ENCODE measurements at regions not wholly inside any gene's neighbourhood (a gene's known extent, or its start where the extent isn't known, plus 50 kb on each side); places are given as distances from the start of the nearest gene placed in this dataset.
A peak's percentile ranks its signal among the peaks of the same experiment; 100 is the strongest.

DNA sequence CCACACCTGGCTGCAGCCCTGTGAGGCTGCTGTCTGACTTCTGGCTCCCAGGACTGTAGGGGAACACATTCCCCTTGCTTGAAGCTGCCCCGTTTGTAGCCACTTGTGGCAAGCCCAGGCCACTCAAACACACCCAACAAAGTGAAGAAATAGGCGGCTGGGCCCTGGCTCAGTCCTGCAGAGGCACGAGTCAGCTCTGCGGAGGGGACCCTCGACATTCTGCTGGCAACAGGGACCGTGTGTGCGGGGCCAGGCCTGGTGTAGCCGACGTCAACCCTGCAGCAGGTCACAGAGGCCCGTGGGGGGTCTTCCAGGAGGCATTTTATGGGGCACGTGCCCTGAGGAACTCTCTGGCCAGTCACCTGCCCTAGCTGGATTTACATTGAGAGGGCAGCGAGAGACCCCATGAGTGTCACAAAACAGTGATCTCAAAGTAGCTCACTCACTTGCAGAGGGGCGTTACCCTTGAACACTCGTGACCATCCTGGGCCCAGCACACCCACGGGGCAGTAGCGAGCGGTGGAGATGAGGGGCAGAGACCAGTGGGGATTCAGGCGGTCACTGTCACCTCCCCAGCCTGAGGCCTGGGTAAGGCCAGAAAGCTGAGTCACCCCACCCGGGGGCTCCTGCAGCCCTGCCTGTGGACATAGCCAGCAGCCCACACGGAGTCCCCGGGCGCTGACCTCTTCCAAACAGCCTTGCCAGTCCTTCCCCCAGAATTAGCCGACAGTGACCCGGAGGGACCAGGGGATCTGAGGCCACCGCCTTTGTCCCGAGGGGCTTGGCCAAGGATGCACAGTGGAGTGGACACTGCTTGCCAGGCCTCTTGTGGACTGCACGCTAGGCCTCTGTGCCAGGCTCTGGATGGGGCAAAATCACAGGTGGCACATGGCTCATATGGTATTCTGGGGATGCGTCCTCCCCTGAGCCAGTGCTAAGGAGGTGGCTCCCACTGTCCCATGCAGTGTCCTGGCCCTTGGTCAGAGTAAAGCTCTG is 139.5 kb downstream of the CTTN start:
- no peak for DNase-seq

- DNase-seq = no peak
Measured at GRCh38 chr11:70538641-70539359, 140.5 kb downstream of the CTTN start.

DNA sequence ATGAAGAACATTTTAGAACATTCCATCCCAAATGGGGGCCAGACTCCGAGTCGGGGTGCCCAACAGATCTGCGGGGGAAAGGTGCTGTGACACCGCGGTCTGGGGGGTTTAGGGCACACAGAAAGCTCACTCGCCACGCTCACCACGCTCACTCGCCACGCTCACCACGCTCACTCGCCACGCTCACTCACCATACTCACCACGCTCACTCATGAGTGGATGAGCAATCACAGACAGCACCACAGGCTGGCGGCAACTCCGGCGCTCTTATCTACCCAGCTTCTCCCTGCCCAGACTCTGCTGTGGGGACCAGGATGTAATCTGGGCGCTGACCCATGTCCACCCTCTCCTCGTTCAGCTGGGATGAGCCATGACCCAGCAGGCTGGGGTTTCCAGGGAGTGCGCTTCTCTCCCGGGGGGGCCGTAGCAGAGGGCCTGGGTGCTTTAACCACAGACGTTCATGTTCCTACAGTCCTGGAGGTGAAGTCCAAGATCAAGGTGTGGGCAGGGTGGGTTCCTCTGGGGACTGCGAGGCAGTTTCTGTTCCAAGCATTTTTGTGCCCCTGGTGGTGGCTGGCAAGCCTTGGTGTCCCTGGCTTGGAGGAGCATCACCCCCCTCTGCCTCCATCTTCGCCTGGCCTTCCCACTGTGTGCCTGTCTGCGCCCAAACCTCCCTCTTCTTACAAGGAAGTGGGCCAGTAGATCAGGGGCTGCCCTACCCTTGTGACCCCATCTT is 141.2 kb downstream of the CTTN start:
- DNase-seq = no peak

- no peak for DNase-seq
Measured at GRCh38 chr11:70540196-70540595, 141.9 kb downstream of the CTTN start.

GRCh38 chr11:70541176-70541575 is 142.8 kb downstream of the CTTN start:
- DNase-seq = no peak

- DNase-seq = no peak
Measured at GRCh38 chr11:70541699-70542098, 143.4 kb downstream of the CTTN start.

GRCh38 chr11:70542406-70542805 is 144.1 kb downstream of the CTTN start:
- no peak for DNase-seq

- DNase-seq = no peak
Measured at GRCh38 chr11:70542811-70543210, 144.5 kb downstream of the CTTN start.

GRCh38 chr11:70543611-70544010 is 145.3 kb downstream of the CTTN start:
- no peak for DNase-seq

DNA sequence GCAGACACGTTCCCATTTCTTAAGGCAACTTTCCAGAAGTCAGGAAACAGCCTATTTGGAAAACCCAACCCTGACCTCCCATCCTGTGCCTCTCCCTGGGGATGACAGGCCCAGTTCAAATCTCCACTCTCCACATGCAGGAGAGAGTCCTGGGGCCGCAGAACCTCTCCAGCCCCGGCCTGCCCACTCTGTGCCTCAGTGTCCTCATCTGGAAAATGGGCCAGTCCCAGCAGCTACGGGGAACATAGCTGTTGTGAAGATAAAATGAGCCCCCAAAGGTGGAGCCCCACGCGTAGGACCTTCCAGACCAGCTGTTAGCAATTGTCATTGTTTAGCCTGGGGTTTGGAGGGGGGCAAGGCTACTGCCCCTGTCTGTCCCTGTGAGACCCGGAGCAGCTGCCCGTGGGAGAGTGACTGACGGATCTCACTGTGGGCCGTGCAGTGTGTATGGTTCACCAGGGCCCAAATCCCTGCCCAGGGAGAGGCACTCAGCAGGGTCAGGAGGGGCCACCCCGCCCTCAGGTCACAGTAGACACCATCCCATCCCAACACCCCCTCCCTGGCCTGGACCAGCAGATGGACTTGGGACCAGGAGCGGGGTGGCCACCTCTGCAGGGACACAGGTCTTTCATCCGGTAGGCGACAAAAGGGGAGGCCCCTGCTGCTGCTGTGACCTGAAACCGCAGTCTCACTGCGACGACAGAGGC is 145.9 kb downstream of the CTTN start:
- DNase-seq = no peak

GRCh38 chr11:70544774-70545609 is 146.7 kb downstream of the CTTN start:
- no peak for DNase-seq

DNA sequence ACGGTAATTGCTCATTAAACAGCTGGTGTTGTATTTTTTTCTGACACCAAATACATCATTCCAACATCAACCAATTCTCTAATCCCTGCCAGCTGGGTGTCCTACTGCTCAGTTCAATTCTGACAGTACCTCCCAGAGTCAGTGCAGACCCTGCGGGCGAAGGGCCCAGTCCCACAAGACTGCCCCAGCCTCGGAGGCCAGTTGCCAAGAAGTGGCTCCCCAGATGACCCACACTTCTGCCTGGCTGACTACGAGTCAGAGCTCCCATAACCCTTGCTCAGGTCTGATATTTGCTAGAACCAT is 147.2 kb downstream of the CTTN start:
- DNase-seq = no peak

GRCh38 chr11:70546191-70546940 is 148.0 kb downstream of the CTTN start:
- DNase-seq = no peak

- no peak for DNase-seq
Measured at GRCh38 chr11:70547386-70547785, 149.1 kb downstream of the CTTN start.

GRCh38 chr11:70547821-70548670 is 149.7 kb downstream of the CTTN start:
- DNase-seq = peak; percentile 29

DNA sequence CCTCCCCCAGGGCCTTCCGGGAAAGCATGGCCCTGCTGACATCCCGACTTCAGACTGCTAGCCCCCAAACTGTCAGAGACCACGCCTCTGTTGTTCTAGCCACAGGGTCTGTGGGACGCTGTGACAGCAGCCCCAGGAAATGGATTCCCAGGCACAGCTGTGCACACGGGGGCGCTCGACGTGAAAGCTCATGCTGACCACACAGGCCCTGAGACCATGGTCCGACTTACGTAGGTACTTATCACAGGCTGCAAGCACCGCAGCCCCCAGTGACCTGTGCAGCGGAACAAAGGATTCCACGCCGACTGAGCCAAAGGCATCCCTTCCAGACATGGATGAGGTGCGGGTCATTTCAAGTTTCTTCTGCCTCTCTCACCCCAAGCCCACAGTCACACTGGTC is 150.6 kb downstream of the CTTN start:
- no peak for DNase-seq

DNA sequence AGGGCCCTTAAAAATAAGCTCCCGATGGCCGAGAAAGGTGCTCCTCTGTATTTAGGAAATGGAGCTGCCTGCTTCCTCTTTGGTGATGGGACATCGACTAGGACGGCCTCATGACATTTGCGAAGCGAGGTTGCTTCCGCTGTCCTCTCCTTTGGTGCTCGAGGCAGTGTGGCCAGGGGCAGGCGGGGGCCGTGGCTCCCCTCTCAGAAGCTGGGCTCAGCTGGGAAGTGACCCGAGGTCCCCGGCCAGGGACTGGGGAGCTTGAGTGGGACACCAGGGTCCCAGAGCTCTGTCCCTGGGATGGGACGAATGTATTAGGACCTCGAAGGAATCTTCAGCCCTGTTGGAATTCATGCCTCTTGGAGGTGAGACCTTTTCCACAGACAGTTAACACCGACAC is 151.1 kb downstream of the CTTN start:
- DNase-seq = no peak

- no peak for DNase-seq
Measured at GRCh38 chr11:70549796-70550195, 151.5 kb downstream of the CTTN start.

DNA sequence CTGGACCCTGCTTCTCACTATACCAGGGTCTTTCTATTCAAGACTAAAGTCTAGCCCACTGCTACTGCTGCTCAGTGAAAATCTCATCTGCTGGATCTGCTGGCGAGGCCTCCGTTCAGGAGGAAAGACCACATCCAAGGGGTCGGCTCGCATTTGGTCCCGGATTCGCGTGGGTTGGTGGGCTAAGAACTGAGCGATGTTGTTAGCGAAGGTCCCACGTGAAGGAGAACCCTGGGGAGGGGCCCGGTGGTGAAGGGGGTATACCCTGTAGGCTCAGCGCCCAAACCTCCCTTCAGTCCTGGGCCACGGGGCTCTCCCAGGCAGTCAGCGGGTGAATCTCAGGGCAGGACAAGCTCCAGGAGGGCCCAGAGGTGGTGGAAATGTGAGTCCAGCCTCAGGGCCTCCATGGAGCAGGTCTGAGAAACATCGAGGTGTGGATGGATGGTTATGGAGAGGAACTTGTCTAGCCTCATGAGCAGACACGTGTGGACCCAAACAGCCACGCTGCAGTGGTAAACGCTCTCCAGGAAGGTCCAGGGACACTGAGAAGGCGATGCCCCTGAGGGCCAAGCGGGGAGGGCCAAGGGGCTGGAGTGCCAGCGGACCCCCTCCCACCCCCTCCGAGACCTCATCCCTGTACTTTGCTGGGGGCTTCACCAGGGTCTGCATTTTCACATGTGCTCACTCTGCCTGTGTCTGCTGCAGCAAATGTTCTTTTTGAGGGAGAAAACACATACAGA is 152.3 kb downstream of the CTTN start:
- DNase-seq = no peak
